RWPE1 (cell line): ENCODE measurements at regions not wholly inside any gene's neighbourhood (a gene's known extent, or its start where the extent isn't known, plus 50 kb on each side); places are given as distances from the start of the nearest gene placed in this dataset.

Source experiments
- CTCF ChIA-PET: fragments of 350-600 bp; sonication (Branson Sonifier 250); formaldehyde crosslinking; extraction: SDS; loops from one replicate; lab custom pipeline; 2021; lab: Yijun Ruan, JAX
- POLR2A ChIA-PET: fragments of 400-600 bp; formaldehyde crosslinking; extraction: SDS; loops from one replicate; lab custom pipeline; 2020; ENCODE audit warnings: antibody characterized with exemption; ENCODE audit not compliant: low non-redundant PET; lab: Yijun Ruan, JAX
- DNase-seq: peaks from one replicate; pipeline ENCODE4 v3.0.0; 2012; ENCODE audit warnings: low spot score
- H3K27ac ChIP-seq: fragments of 450-650 bp; 2 replicates; pipeline ENCODE4 v1.5.1; 2017
- TF ChIP-seq, protein P1 (sequence below): fragments of 450-650 bp; conservative IDR thresholded peaks from 2 replicates; pipeline ENCODE4 v1.5.1; 2017; ENCODE audit warnings: low read depth, mild to moderate bottlenecking

DNA sequence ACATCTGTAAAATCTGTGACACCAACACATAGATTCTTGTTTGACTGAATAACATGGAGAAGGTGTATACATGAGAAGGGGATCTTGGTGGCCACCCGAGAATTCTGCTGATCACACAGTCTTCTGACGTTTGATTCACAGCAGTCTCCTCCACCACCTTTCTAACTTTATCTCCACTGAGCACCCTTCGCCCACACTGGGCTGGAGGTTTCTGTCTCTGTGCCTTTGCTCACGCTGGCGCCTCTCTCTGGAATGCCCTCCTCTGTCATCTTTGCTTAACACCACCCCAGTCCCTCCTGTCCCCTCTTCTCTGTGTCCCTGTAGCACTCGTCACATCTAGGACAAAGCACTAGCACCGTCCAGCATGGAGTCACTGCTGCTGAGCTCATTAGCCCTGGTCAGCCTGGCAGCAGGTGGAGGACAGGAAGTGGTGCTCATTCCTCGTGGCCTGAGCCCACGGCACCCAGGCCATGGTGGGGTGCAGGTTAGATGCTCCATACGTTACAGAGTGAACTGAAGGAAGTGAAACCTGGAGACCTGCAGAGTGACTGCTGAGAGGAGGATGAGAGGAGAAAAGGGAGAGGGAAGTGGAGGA, 384.6 kb downstream of the UQCRFS1 start:
- H3K27ac ChIP-seq: no peak overlapping the region
- ChIA-PET POLR2A (no interaction called here), CTCF (no interaction called here)
- TF ChIP-seq, protein P1, sequence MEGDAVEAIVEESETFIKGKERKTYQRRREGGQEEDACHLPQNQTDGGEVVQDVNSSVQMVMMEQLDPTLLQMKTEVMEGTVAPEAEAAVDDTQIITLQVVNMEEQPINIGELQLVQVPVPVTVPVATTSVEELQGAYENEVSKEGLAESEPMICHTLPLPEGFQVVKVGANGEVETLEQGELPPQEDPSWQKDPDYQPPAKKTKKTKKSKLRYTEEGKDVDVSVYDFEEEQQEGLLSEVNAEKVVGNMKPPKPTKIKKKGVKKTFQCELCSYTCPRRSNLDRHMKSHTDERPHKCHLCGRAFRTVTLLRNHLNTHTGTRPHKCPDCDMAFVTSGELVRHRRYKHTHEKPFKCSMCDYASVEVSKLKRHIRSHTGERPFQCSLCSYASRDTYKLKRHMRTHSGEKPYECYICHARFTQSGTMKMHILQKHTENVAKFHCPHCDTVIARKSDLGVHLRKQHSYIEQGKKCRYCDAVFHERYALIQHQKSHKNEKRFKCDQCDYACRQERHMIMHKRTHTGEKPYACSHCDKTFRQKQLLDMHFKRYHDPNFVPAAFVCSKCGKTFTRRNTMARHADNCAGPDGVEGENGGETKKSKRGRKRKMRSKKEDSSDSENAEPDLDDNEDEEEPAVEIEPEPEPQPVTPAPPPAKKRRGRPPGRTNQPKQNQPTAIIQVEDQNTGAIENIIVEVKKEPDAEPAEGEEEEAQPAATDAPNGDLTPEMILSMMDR: no peak
- no peak for DNase-seq

DNA sequence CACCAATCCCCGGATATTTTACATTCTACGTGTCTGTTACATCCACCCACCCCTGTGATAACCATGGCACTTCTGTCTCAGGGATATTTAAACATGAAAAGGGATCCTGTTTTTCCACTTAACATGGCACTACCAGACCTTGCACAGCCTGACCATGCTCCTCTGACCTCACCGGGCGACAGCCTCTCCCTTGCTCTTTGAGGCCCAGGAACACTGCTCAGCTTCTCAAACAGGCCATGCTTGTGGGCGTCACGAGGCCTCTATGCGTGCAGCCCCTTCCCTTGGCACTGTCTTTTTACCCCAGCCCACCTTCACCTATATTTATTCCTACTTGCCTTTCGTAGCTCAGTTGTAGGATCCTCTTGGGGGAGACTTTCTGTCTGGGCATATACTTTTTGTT, 385.6 kb downstream of the UQCRFS1 start:
- POLR2A ChIA-PET: no interaction called here
- DNase-seq: no peak
- CTCF ChIA-PET: no interaction called here
- TF ChIP-seq, protein P1: no peak
- no peak overlapping the region for H3K27ac ChIP-seq

DNA sequence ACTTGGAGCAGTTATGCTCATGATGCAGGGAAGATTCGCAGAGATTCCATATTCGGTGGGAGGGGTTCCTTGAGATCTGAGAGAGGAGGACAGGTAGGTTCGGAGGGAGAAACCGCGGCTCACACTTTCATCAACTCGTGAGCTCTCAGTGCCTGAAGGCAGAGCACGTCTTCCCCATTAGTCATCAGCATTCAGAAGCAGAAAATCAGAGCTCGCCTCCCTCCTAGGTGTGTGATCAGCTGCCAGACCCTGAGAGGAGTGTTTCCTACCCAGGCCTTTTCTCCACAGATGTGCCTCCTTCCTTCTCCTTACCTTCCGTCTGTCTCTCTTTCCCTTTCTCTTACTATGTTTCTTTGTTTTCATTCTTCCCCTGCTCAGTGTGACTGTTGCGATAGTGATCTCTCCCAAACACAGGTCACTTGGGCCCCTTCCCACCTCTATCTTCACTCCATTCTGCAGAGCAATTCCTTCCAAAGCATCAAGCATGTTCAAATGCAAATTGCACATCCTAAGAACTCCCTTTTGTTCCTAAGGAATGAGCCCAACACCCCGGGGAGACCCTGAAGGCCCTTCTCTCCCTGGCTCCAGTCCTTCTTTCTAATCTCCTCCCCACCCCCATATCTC, 389.5 kb downstream of the UQCRFS1 start:
- POLR2A ChIA-PET: no interaction called here
- CTCF ChIA-PET: no interaction called here
- TF ChIP-seq, protein P1: no peak

DNA sequence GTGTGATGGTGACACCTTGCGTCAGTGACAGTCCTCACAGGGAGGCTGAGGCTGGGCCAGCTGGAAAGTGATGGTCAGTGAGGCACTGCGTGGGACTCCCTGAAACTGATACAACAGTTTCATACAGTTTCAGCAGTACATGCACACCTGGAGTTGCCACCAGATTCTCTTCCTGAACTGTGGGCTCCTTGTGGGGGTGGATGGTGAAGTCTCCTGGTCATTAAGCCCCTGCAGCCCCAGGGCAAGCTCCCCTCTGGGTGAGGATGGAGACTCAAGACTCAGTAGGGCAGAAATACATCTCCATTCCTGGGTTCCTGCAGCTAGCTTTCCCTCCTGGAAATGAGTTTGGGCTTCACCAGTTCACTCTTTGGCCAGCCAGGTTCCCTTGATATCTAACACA, 392.7 kb downstream of the UQCRFS1 start:
- H3K27ac ChIP-seq: no peak overlapping the region
- POLR2A ChIA-PET: no interaction called here
- TF ChIP-seq, protein P1: no peak
- CTCF ChIA-PET: no interaction called here
- DNase-seq: no peak

More for the DNA sequence above, 389.5 kb downstream of the UQCRFS1 start:
- H3K27ac ChIP-seq: no peak overlapping the region
- peak; percentile 8 for DNase-seq

DNA sequence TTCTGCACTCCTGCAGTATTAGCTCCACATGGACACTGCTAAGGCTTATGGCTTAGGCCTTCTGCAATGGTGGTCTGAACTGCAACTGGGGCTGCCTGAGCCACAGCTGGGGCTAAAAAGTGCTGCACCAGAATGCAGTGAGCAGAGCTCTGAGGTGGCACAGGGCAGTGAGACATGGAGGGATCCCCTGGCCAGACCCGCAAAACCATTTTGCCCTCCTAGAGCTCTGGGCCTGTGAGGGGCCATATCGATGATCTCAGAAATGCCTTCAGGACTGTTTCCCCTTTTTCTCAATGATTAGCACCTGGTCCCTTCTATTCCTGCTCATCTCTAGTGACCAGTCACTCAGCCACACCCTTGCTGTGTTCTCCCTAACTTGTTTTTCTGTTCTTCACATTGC, 397.7 kb downstream of the UQCRFS1 start:
- TF ChIP-seq, protein P1: no peak
- ChIA-PET CTCF (no interaction called here), POLR2A (no interaction called here)
- H3K27ac ChIP-seq: no peak overlapping the region
- DNase-seq: no peak

DNA sequence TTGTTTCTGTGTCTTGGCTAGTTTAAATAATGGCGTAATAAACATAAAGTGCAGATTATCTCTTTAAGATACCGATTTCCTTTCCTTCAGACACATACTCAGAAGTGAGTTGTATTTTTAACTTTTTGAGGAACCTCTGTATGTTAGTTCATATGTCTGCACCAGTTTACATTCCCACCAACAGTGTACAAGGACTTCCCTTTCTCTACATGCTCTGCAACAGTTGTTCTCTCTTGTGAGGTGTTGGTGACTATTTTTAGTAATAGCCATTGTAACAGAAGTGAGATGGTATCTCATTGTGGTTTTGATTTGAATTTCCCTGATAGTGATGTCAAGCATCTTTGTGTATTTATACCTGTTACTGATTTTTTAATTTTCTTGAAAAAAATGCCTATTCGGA, 418.6 kb downstream of the UQCRFS1 start:
- CTCF ChIA-PET: no interaction called here
- DNase-seq: no peak

More for the DNA sequence above, 418.6 kb downstream of the UQCRFS1 start:
- no peak overlapping the region for H3K27ac ChIP-seq
- TF ChIP-seq, protein P1: no peak
- POLR2A ChIA-PET: no interaction called here
